Tibial nerve (tissue), 3 donors: ENCODE measurements at regions not wholly inside any gene's neighbourhood (a gene's known extent, or its start where the extent isn't known, plus 50 kb on each side); places are given as distances from the start of the nearest gene placed in this dataset.

ENCODE experiments used
- CTCF ChIP-seq, 5 experiments: fragments of 200-600 bp in 3 of 5; fragments of 450-650 bp in 2 of 5; sonication (generic) in 3 of 5; IDR thresholded peaks; one replicate each; pipeline ENCODE4 v1.5.1; 2016 to 2019; ENCODE audit warnings: antibody characterized with exemption in 5 of 5, mild to moderate bottlenecking in 3 of 5, moderate library complexity in 2 of 5
- POLR2A ChIP-seq, 2 donors: fragments of 450-650 bp; IDR thresholded peaks; one replicate each; pipeline ENCODE4 v1.6.1; 2017; ENCODE audit warnings: antibody characterized with exemption in 2 of 2, mild to moderate bottlenecking in 2 of 2, moderate library complexity in 2 of 2

GRCh38 chr13:37257706-37258105 lies 152.2 kb upstream of the CSNK1A1L start:
- no peak for TF ChIP-seq CTCF (IDR thresholded peaks at IDR 0.05)
- no peak for TF ChIP-seq POLR2A (IDR thresholded peaks at IDR 0.05)
